Neural cell (in vitro differentiated cells): ENCODE measurements at regions not wholly inside any gene's neighbourhood (a gene's known extent, or its start where the extent isn't known, plus 50 kb on each side); places are given as distances from the start of the nearest gene placed in this dataset.
"Not testable (repeated sequence)": the region's sequence is repeated elsewhere in the genome, so short reads cannot be mapped to it uniquely, and the experiment has no call there.

Experiments used
- H2AFZ ChIP-seq: fragments of 200-600, 300-800 bp; sonication (generic), shearing (Covaris generic); 2 replicates; pipeline ENCODE4 v1.6.0; 2014; ENCODE audit warnings: low read depth, mild to moderate bottlenecking, antibody characterized with exemption, low read length, moderate library complexity
- H3F3A ChIP-seq: fragments of 200-600 bp; shearing (Covaris generic); 2 replicates; pipeline ENCODE4 v1.6.1; 2016; ENCODE audit warnings: mild to moderate bottlenecking, moderate library complexity, mixed read lengths, antibody characterized with exemption, low read length; ENCODE audit not compliant: insufficient read depth, poor library complexity, severe bottlenecking
- H3K27ac ChIP-seq: fragments of 200-600, 300-800 bp; sonication (generic), shearing (Covaris generic); 2 replicates; pipeline ENCODE4 v1.5.1; 2014; ENCODE audit warnings: mild to moderate bottlenecking, low read length, moderate library complexity
- H3K27me3 ChIP-seq: fragments of 300-800, 200-600 bp; sonication (generic), shearing (Covaris generic); 2 replicates; pipeline ENCODE4 v1.6.0; 2014; ENCODE audit warnings: mild to moderate bottlenecking, low read depth, low read length, moderate library complexity; ENCODE audit not compliant: insufficient read depth
- H3K36me3 ChIP-seq: fragments of 300-800, 200-600 bp; sonication (generic), shearing (Covaris generic); 2 replicates; pipeline ENCODE4 v1.5.1; 2014; ENCODE audit warnings: mild to moderate bottlenecking, antibody characterized with exemption, low read length, moderate library complexity; ENCODE audit not compliant: insufficient read depth
- H3K4me2 ChIP-seq: fragments of 300-800, 200-600 bp; sonication (generic), shearing (Covaris generic); 2 replicates; pipeline ENCODE4 v1.6.0; 2014; ENCODE audit warnings: mild to moderate bottlenecking, low read length
- H3K4me3 ChIP-seq: fragments of 300-800, 200-600 bp; sonication (generic), shearing (Covaris generic); 2 replicates; pipeline ENCODE4 v1.5.1; 2014; ENCODE audit warnings: mild to moderate bottlenecking, low read length, moderate library complexity
- H3K79me2 ChIP-seq: fragments of 200-600 bp; shearing (Covaris generic); replicated peaks from 2 replicates; pipeline ENCODE4 v1.6.0; 2014; ENCODE audit warnings: mild to moderate bottlenecking, low read length, moderate library complexity; ENCODE audit not compliant: insufficient read depth
- H3K9ac ChIP-seq: fragments of 300-800, 200-600 bp; sonication (generic), shearing (Covaris generic); 2 replicates; pipeline ENCODE4 v1.6.1; 2016; ENCODE audit warnings: mild to moderate bottlenecking, low read length, mixed read lengths
- H3K9me2 ChIP-seq: fragments of 200-600 bp; shearing (Covaris generic); 2 replicates; pipeline ENCODE4 v1.6.1; 2016; ENCODE audit warnings: mild to moderate bottlenecking, low read length, mixed read lengths; ENCODE audit not compliant: insufficient read depth
- H3K9me3 ChIP-seq: fragments of 200-600, 300-800 bp; sonication (generic), shearing (Covaris generic); 2 replicates; pipeline ENCODE4 v1.6.1; 2016; ENCODE audit warnings: mild to moderate bottlenecking, mixed run types, low read length, moderate library complexity, mixed read lengths
- H4K20me1 ChIP-seq: fragments of 200-600 bp; shearing (Covaris generic); 2 replicates; pipeline ENCODE4 v1.6.1; 2016; ENCODE audit warnings: mild to moderate bottlenecking, mixed run types; ENCODE audit not compliant: insufficient read depth
- EP300 ChIP-seq: fragments of 450-650 bp; conservative IDR thresholded peaks from 2 replicates; pipeline ENCODE4 v1.6.1; 2014; ENCODE audit warnings: antibody characterized with exemption, mild to moderate bottlenecking, moderate library complexity; ENCODE audit not compliant: poor library complexity, severe bottlenecking
- EZH2 ChIP-seq: fragments of 200-600, 300-800 bp; shearing (Covaris generic), sonication (generic); IDR thresholded peaks from 2 replicates; pipeline ENCODE4 v1.6.1; 2014; ENCODE audit warnings: antibody characterized with exemption, low read length, borderline replicate concordance, mild to moderate bottlenecking; ENCODE audit not compliant: insufficient read depth, poor library complexity, severe bottlenecking
- MXI1 ChIP-seq: fragments of 450-650 bp; conservative IDR thresholded peaks from 2 replicates; pipeline ENCODE4 v1.6.1; 2014; ENCODE audit warnings: antibody characterized with exemption, mild to moderate bottlenecking; ENCODE audit not compliant: poor library complexity, severe bottlenecking
- POLR2AphosphoS5 ChIP-seq: IDR thresholded peaks from 2 replicates; pipeline ENCODE4 v1.6.1; 2012
- RAD21 ChIP-seq: fragments of 450-650 bp; conservative IDR thresholded peaks from 2 replicates; pipeline ENCODE4 v1.6.1; 2014; ENCODE audit warnings: antibody characterized with exemption, mild to moderate bottlenecking, moderate library complexity
- SMC3 ChIP-seq: fragments of 450-650 bp; conservative IDR thresholded peaks from 2 replicates; pipeline ENCODE4 v1.6.1; 2014; ENCODE audit warnings: antibody characterized with exemption, mild to moderate bottlenecking, moderate library complexity; ENCODE audit not compliant: poor library complexity
- TAF1 ChIP-seq: IDR thresholded peaks from 2 replicates; pipeline ENCODE4 v1.6.1; 2012; ENCODE audit warnings: low read depth
- TF ChIP-seq, protein P1 (sequence below): IDR thresholded peaks from 2 replicates; pipeline ENCODE4 v1.6.1; 2012; ENCODE audit warnings: borderline replicate concordance
- TF ChIP-seq, protein P2 (sequence below): fragments of 450-650 bp; IDR thresholded peaks from 2 replicates; pipeline ENCODE4 v1.5.1; 2014; ENCODE audit warnings: antibody characterized with exemption, mild to moderate bottlenecking, moderate library complexity; ENCODE audit not compliant: poor library complexity, severe bottlenecking

DNA sequence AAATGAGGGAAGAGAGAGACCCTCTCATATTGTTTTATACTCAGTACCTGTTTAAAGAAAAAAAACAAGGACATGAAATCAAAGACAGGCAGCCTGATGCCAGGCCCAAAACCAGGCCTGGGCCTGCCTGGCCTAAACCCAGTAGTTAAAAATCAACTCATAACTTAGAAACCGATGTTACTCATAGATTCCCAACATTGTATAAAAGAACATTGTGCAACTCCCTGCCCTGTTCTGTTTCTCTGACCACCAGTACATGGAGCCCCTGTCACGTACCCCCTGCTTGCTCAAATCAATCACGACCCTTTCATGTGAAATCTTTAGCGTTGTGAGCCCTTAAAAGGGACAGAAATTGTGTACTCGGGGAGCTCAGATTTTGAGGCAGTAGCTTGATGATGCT is 291.4 kb upstream of the SGCG start:
- H3K4me3 ChIP-seq, H3K9ac ChIP-seq, H4K20me1 ChIP-seq, H3F3A ChIP-seq, H3K79me2 ChIP-seq, H2AFZ ChIP-seq, H3K36me3 ChIP-seq, H3K27ac ChIP-seq, H3K9me3 ChIP-seq, H3K4me2 ChIP-seq, H3K27me3 ChIP-seq, H3K9me2 ChIP-seq: not testable (repeated sequence)

DNA sequence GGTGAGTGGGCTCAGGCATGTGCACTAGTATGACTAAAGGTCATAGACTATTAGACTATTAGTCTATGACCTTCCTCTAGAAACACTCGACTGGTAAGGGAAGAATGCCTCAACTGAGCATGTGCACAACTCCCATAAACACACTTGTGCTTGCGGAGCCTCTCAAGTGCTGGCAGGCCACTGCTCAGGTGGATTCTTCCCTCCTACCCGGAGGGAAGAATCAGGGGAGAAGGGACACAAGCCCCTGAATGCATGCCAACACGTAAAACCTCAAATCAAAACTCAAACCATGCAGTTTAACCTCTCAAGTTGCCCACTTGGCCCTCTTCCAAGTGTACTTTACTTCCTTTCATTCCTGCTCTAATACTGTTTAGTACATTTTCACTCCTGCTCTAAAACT is 287.6 kb upstream of the SGCG start:
- no peak overlapping the region for H3K27ac ChIP-seq
- H3F3A ChIP-seq = no peaks in the 10 kb centered on the region
- no peaks in the 10 kb centered on the region for H3K79me2 ChIP-seq
- H3K4me2 ChIP-seq = no peak overlapping the region
- H3K9ac ChIP-seq = no peak overlapping the region
- no peak overlapping the region for H3K4me3 ChIP-seq
- no peaks in the 10 kb centered on the region for H3K9me3 ChIP-seq
- TF ChIP-seq EP300 = no peak
- TF ChIP-seq EZH2 = no peak
- TF ChIP-seq, protein P1, sequence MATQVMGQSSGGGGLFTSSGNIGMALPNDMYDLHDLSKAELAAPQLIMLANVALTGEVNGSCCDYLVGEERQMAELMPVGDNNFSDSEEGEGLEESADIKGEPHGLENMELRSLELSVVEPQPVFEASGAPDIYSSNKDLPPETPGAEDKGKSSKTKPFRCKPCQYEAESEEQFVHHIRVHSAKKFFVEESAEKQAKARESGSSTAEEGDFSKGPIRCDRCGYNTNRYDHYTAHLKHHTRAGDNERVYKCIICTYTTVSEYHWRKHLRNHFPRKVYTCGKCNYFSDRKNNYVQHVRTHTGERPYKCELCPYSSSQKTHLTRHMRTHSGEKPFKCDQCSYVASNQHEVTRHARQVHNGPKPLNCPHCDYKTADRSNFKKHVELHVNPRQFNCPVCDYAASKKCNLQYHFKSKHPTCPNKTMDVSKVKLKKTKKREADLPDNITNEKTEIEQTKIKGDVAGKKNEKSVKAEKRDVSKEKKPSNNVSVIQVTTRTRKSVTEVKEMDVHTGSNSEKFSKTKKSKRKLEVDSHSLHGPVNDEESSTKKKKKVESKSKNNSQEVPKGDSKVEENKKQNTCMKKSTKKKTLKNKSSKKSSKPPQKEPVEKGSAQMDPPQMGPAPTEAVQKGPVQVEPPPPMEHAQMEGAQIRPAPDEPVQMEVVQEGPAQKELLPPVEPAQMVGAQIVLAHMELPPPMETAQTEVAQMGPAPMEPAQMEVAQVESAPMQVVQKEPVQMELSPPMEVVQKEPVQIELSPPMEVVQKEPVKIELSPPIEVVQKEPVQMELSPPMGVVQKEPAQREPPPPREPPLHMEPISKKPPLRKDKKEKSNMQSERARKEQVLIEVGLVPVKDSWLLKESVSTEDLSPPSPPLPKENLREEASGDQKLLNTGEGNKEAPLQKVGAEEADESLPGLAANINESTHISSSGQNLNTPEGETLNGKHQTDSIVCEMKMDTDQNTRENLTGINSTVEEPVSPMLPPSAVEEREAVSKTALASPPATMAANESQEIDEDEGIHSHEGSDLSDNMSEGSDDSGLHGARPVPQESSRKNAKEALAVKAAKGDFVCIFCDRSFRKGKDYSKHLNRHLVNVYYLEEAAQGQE = no peak
- H3K9me2 ChIP-seq = no peaks in the 10 kb centered on the region
- H3K36me3 ChIP-seq = no peaks in the 10 kb centered on the region
- H3K27me3 ChIP-seq = no peaks in the 10 kb centered on the region
- H4K20me1 ChIP-seq = no peaks in the 10 kb centered on the region
- no peak overlapping the region for H2AFZ ChIP-seq

DNA sequence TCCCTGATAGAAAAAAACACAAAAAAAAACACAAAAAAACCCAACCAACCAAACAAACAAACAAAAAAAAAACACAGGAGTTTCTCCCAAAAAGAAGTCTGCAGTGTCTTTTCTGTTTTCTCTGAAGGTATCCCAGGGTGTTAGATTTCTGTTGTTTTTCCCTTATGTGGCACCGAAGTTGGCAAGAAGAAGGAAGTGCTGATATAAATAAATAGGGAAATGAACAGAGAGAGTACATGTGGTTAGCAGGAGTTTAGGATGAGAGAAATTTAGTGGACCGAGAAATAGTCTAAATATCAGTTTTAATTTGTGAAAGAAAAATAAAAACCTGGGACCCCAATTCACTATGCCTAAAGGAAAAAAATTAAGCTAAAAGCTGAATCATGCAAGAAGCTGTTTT is 287.0 kb upstream of the SGCG start:
- Histone ChIP-seq H2AFZ (no peak overlapping the region), H3F3A (no peaks in the 10 kb centered on the region), H3K4me2 (no peak overlapping the region), H3K9me2 (no peaks in the 10 kb centered on the region), H3K27me3 (no peaks in the 10 kb centered on the region), H3K9ac (no peak overlapping the region), H4K20me1 (no peaks in the 10 kb centered on the region), H3K9me3 (no peaks in the 10 kb centered on the region), H3K36me3 (no peaks in the 10 kb centered on the region), H3K79me2 (no peaks in the 10 kb centered on the region), H3K4me3 (no peak overlapping the region), H3K27ac (no peak overlapping the region)
- TF ChIP-seq SMC3 (no peak), MXI1 (no peak), TAF1 (no peak), RAD21 (no peak), EZH2 (no peak), EP300 (no peak), POLR2AphosphoS5 (no peak)
- TF ChIP-seq, protein P1 = no peak
- TF ChIP-seq, protein P2, sequence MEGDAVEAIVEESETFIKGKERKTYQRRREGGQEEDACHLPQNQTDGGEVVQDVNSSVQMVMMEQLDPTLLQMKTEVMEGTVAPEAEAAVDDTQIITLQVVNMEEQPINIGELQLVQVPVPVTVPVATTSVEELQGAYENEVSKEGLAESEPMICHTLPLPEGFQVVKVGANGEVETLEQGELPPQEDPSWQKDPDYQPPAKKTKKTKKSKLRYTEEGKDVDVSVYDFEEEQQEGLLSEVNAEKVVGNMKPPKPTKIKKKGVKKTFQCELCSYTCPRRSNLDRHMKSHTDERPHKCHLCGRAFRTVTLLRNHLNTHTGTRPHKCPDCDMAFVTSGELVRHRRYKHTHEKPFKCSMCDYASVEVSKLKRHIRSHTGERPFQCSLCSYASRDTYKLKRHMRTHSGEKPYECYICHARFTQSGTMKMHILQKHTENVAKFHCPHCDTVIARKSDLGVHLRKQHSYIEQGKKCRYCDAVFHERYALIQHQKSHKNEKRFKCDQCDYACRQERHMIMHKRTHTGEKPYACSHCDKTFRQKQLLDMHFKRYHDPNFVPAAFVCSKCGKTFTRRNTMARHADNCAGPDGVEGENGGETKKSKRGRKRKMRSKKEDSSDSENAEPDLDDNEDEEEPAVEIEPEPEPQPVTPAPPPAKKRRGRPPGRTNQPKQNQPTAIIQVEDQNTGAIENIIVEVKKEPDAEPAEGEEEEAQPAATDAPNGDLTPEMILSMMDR = no peak
